Stimulated activated CD8-positive, alpha-beta memory T cell treated with anti-CD3 and anti-CD28 coated beads, Interleukin-12 subunit alpha, Interleukin-12 subunit beta, amount 100 ng/mL, for 24 hours (primary cell): ENCODE measurements at regions not wholly inside any gene's neighbourhood (a gene's known extent, or its start where the extent isn't known, plus 50 kb on each side); places are given as distances from the start of the nearest gene placed in this dataset.

ENCODE experiments used
- DNase-seq: peaks from one replicate; pipeline ENCODE4 v3.0.0-alpha.2; 2020; ENCODE audit errors: extremely low read depth

- DNase-seq: no peak
These were observed 181.5 kb downstream of the IRX2 start for GRCh38 chr5:2569774-2570542.

DNA sequence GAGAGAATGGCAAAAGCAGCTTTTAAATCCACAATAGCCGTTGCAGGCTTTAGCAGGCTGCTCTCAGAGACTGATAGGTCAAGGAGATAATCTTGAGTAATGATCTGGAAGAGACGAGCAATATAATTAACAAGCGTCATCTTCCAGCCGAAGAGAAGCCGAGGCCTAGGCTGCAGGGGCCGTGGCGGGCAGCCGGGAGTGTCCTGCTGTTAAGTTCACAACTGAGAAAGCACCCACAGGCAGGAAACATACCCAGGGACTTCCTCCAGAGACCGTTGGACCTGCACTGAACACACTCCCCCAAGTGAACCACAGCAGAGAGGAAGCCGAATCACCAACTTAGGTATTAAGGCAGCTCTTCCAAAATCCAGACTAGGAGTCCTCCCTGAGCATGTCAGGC, 182.3 kb downstream of the IRX2 start:
- no peak for DNase-seq

GRCh38 chr5:2566284-2566683, 185.2 kb downstream of the IRX2 start:
- no peak for DNase-seq

GRCh38 chr5:2565147-2565546, 186.3 kb downstream of the IRX2 start:
- no peak for DNase-seq

DNA sequence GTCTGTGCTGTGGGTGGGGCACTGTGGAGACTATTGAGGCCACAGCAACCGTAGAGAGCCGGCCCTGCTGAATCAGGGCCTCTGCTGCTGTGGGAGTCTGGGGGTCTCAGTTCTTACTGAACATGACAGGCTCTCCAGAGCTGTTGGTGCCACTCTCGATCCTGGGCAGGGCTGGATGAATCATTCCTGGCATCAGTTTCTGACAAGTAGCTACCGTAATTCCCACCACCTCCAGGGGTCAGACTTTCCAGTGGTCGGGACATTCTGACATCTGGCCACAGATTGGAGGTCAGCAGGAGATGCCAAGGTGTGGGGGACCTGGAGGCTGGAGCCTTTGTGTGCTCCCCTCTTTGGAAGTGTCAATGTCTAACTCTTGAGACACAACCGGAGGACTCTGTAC, 188.4 kb downstream of the IRX2 start:
- no peak for DNase-seq

GRCh38 chr5:2562036-2562435, 189.4 kb downstream of the IRX2 start:
- DNase-seq: no peak

DNA sequence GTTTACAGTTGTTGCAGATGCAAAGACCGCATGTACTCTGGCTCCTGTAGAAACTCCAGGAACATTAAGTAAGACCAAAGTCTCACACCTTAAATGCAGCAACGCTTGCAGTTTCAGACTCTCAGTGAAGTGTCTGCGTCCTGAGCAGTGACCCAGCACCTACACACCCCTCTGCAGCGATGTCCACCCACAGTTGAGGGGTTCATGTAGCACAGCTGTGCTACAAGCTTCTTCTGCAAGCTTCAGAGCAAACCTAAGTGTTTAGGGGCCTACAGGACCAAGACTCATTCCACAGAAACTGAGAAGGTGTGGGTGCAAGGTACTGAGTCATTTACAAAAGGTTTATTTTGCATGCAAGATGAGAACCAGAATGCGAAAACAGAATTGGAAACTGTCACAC, 191.0 kb downstream of the IRX2 start:
- no peak for DNase-seq

- DNase-seq: no peak
These were observed 194.0 kb downstream of the IRX2 start for GRCh38 chr5:2557435-2557834.

GRCh38 chr5:2556375-2556966, 195.0 kb downstream of the IRX2 start:
- no peak for DNase-seq

DNA sequence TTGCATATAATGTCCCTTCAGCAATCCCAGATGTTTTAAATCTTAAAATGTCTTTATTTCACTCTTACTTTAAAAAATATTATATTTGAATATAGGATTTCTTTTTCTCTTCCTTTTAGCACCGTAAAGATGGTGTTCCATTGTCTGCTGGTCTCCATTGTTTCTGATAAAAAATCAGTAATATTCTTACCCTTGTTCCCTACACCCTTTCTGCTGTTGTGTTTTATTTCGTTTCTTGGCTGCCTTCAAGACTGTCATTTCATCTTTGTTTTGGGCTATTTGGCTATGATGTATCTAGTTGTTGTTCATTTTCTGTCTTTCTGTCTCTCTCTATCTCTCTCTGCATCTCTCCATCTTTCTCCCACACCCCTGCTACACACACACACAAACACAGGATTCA, 197.9 kb downstream of the IRX2 start:
- no peak for DNase-seq

- no peak for DNase-seq
These were observed 201.0 kb downstream of the IRX2 start for GRCh38 chr5:2550509-2550908.

DNA sequence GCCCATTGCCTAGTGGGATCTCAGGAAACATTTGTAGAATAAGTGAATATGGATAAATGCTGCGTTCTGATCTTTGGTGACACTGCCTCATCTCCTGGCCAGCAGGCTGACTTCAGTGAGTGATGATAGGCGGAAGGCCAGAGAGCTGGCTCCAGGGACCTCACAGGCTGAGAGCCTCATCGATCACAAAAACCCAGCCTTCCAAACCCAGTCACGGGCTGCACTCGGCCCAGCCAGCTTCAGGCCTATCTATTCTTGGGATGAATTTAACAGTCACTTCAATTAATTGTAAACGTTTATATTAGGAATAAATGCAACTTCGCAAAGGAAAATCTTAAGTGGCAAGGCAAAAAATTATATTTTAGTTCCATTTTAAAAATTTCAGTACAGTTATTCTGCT, 201.6 kb downstream of the IRX2 start:
- no peak for DNase-seq

DNA sequence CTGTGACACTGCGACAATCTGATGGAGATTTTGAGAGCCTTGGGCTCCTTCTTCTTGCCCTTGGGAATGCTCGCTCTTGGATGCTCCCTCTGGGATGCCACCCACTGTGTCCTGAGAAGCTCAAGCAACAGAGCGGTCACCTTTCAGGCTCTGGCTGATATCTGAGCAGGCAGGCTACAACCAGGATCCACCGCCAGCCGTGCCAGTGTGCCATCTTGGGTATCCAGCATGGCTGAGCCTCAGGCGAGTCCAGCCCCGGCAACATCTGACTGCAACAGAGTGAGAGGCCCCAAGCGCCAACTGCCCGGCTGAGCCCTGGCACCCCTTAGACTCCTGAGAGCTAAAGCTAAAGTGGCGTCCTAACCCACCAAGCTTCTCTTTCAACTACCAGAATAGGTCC, 202.1 kb downstream of the IRX2 start:
- no peak for DNase-seq

GRCh38 chr5:2546938-2547337, 204.5 kb downstream of the IRX2 start:
- no peak for DNase-seq

- no peak for DNase-seq
These were observed 207.5 kb downstream of the IRX2 start for GRCh38 chr5:2544003-2544402.

DNA sequence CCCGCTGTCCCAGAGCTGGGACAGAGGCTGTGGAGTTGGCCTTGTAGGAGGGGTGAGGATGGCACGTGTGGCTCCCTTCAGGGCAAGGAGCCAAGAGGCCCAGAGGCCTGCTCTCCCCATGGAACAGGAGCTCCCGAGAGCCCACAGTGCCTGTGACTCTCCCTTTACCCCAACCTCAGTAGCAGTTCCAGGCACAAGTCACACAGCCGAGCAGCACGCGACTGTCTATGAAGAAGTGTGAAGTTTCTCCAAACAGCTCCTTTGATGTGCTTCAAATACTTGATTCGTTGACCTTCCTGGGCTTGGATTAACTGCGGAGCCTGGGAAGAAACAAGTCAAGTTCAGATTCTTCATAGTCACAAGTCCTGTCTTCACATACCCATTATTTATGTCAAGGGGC, 208.7 kb downstream of the IRX2 start:
- DNase-seq: no peak

DNA sequence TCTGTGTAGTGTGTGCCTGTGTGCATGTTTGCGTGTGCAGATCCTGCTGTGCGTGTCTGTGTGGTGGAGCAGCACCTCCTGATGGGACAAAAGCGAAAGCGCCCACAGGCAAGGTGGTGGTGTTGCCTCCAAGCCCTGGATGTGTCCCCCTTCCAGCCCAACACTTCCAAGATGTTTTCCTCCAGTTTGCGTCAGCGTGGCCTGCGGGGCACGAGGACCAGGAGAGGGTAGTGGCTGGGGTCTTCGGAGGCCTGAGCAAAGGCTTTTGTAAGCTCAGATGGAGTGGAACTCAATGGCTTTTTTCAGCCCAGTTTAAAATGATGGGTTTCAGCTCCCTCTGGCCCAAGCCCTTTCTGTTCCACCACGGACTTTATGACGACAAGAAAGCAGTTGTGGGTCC, 209.5 kb downstream of the IRX2 start:
- DNase-seq: no peak

DNA sequence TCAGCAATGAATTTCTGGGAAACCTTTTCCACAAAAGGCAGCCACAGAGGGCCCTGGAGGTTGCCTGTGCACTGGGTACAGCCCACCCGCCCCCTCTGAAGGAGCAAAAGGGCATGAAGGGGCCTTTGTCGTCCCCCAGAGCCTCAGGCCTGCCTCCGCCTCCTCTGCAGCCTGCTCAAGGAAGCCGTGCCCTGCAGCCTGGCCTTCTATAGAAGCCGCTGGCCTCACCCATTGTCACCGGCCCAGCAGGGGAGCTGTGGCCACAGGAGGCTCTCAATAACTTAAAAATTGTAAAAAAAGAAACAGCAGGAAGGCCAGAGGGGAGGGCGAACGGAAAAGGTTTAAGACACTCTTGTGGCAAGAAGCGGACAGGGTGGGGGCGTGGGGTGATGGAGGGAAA, 213.3 kb downstream of the IRX2 start:
- DNase-seq: no peak

DNA sequence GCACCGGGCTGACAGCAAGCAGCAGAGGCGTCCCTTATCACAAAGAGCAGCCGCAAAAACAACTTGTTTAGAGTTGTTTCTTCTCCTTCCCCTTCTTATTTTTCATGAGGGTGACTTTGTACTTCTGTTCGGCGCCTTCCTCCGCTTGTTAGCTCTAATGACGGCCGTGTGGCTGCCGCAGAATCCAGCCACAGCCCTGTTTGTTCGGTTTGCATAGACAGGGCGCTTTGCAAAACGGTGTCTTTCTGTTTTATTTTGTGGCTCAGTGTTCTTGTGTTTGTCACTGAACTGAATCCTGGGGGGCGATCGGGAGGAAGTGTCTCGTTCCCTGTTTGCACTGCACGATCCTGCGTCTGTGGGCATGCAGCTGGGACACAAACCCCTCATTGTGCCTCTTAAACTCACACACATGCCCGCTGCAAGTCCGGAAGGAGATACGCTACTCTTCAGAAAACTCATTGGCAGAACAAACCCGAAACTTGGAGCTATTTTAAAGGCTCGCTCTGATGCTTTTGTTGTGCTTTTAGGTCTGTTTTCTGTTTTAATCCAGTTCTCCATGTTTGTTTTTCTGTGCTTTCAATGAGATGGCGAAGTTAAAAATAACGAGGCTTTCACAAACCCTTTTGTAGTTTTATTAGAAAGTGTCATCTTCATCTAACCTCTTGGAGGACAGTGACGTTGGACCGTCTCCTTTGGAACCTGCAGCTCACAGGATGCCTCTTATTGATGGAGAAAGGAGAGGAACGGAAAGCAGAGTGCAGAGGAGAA, 213.9 kb downstream of the IRX2 start:
- no peak for DNase-seq

- DNase-seq: no peak
These were observed 214.7 kb downstream of the IRX2 start for GRCh38 chr5:2536632-2537377.

- DNase-seq: no peak
These were observed 216.5 kb downstream of the IRX2 start for GRCh38 chr5:2534970-2535369.

GRCh38 chr5:2534251-2534650, 217.2 kb downstream of the IRX2 start:
- no peak for DNase-seq
